Inflammatory macrophage treated with lipopolysaccharide for 1 hour (primary cell): ENCODE measurements at regions not wholly inside any gene's neighbourhood (a gene's known extent, or its start where the extent isn't known, plus 50 kb on each side); places are given as distances from the start of the nearest gene placed in this dataset.

ENCODE experiments used
- DNase-seq, 2 donors: peaks; one replicate each; pipeline ENCODE4 v3.0.0-alpha.2; 2020 to 2022

DNA sequence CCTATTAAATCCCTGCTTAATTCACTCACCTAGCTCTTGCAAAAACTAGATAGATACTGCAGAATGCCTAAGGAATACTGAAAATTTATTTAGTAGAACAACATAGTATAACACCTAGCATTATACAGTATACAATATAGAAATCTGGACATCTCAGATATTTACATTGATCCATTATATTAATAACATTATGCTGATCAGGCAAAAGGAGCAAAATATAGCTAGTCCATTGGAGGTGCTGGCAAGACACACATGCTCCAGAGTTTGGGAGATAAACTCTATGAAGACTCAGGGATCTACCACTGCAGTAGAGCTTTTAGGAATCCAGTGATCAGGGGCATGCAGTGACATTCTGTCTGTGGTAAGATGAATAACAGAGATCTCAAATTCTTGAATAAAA lies 357.6 kb downstream of the TBC1D4 start:
- no peak for DNase-seq

DNA sequence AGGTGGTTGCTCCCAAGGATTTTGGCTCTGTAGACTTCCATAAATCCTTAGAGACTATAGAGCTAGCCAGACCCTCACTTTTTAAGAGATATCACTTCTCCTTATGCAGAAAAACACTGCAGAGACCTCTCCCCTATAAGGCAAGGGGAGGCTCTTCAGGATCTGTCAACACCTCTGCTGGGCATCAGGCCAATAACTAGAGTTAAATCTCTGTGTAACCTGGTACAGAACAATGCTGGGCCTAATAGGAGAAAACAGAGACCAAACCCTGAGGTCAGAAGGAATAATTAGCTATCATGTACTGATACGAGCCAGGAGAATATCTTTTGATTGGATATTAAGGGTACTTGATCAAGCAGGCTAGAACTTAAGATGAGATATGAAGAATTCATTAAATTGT lies 358.5 kb downstream of the TBC1D4 start:
- no peak for DNase-seq

DNA sequence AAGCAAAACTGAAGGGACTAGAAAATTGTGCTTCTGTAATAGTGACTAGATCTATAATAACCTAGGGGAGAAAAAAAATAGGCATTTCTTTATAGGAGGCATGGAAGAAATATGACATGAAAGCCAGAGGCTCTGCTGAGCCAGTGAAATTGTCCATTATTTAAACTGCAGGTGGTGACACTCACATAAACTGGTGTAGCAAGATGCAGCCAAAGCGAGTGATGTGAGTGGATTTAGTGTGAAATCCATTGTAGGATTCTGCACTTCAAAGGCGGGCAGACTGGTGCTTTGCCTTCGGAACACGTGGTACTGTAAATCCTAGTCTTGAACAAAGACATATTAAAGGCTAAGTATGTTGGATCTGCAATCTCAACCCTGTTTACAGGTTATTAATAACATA lies 361.9 kb downstream of the TBC1D4 start:
- DNase-seq, result no peak

DNA sequence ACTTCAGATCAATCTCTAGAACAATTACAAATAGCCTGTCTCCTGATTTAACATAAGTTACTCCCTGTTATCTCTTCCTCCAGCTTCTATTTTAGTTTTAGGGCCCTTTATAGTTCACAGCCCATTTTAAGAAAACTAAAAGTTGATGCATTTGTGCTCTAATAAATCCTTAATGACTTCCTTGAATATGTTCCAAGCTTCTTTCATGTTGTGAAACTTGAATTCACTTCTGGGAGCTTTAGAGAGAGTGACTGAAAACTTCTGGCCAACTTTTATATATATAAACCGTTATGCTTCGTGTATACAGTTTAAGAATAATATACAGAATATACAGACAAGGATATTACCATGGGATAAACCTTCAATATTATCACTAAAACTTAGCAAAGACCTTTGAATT lies 366.8 kb downstream of the TBC1D4 start:
- no peak for DNase-seq

DNA sequence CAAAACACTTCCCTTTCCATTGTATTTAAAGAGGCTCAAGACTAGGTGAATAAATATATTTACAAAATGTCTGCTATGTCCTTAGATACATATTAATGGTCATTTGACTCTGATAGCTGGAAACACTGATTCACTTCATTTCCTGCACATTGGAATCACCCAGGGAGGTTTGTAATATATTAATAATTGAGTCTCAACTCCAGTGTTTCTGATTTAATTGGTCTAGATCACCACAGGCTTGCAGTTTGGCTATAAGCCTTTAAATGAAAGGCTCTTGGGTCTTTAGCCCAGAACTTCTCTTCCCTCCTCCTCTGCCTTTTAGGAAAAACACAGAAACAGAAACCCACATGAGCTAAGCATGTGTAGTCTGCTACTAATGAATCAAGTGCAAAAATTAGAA lies 378.0 kb downstream of the TBC1D4 start:
- DNase-seq, result no peak

DNA sequence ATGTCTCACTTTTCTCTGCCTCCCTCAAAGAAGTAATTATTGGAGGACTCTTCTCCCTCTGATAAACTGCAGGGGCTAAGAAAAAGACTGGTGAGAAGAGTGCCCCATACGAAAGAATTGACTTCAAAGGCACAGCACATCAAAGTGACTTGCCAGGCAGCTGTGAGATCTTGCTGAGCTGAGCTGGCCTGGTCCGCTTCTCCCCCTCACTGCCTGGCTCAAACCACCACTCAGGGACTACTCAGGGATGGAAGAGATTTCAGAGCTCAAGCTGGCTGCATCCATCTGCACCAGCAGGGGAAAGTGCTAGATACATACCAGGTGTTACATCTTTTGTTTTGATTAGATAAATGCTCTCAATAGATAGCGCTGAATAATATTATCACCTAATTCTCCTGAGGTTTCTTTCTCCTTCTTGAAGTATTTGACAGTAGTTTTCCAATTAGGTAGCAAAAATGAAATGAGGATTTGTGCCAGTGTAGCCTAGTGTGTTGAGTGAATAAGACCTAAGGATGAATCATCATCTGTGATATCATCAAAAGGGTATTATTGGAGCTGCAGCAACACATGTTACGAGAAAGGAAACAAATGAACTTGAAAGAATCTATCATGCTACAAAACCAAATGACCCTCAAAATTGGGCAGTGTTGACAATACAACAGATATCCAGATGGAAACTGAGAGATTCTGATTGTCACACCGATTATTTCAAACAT lies 379.8 kb downstream of the TBC1D4 start:
- DNase-seq, result no peak

DNA sequence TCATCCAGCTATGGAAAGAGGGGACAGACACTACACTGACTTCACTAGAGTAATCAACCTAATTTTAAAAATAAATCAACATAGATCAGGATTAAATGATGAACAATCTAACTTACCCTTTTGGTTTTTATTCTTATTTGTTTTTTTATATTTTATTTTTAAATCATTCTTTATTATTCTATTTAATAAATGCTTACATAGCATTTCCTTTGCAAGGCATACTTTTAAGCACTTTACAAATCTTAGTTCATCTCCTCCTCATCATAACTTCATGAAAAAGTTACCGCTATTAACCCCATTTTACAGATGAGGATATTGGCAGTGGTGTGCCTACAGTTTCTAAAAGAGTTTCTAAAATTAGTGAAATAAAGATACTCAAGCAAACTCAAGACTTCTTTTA lies 380.6 kb downstream of the TBC1D4 start:
- DNase-seq, result no peak

DNA sequence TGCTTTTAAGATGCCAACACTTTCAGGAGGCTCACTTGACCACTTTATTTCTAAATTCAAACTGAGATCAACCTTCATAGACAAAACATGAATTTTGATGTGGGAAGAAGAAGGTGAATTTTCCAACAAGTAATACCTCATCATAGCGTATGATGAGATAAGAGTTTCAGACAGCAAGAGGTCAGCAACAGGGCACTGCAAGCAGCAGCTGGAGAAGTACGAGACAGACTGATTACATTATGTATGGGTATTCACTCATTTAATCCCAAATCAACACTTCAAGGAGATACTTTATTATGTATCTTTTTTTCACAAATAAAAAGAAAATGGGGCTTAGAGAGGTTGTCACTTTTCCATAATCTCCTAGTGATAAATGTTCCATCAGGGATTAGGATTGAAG lies 389.8 kb downstream of the TBC1D4 start:
- no peak for DNase-seq

DNA sequence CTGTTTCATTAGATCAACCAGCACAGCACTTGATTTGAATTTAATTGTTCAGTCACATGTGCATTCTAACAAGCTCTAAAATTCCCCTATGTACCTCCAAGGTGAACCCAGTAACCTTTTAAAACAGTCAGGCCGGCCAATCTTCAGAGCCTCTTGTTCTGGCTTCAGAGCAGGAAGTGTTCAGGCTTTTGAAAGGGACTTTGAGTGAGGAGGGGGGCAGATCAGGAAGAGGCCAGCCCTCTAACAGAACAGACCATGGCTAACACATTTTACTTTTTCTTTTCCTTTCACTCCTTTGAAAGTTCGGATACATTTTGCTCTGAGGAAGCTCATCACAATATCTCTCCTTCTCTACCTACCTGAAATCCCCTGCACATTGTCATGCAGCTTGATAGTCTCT lies 390.3 kb downstream of the TBC1D4 start:
- DNase-seq, result no peak

DNA sequence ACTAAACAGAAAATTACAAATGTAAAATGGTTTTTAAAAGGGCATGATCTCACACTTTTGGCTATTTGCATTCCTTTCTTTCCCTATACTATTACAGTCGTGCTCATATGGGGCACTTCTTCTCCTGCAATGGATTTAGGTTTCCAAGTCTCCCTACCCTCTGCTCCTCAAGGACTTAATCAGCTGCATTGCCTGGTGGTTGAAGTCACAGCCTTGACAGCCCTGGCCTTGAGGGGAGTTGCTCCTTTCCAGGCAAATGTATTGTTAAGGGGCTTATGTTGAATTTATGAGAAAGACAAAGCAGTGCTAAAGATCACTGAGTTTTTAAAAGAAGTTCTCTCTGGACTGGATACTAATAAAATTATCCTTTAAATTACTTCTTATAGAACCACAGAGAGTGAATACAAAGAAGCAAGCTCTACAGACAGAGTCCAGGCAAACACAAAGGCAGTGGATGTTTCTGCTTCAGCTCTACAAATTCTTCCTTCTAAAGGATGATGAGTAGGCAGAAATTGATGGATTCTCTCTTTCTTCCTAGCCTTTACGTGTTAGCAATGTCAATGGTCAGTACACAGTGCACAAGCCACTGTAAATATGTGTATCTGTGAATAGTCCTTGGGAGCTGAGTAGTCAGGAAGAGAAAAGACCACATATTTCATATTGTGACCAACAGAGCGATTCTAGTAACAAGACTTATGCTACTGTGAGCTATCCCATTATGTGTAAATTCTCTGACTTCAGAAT lies 390.9 kb downstream of the TBC1D4 start:
- DNase-seq, result no peak

DNA sequence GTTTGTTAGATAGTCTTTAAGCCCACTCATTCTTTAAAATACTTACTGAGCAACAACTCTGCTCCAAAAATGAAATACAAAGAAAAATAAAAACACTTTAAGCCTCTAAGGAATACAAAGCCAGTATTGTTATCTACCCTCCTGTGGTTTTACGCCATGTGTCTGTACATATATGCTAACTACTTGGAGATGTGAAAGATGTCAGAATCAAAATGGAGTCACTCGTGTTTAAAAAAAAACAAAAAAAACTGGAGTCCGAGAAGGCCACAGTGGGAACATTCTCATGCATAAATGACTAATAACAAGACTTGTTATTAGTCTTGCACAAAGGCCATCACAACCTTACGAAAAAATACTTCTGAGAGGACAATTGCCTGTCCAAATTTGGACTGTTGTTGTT lies 393.1 kb downstream of the TBC1D4 start:
- DNase-seq, result no peak

DNA sequence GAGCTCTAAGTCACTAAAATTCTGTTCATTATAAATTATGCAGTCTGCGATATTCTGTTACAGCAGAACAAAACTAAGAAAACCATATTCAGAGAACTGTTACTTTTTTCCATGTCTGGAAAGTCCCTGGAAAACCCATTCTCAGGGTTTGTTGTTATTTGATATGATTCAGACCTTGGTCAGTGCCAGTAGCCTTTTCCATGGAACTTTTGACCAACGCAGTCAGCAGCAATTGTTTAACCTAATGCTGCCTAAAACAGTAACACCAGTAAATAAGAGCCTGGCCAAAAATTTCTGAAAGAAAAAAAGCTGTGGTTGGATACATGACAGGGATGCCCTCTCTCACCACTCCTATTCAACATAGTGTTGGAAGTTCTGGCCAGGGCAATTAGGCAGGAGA lies 402.7 kb downstream of the TBC1D4 start:
- DNase-seq, result no peak

DNA sequence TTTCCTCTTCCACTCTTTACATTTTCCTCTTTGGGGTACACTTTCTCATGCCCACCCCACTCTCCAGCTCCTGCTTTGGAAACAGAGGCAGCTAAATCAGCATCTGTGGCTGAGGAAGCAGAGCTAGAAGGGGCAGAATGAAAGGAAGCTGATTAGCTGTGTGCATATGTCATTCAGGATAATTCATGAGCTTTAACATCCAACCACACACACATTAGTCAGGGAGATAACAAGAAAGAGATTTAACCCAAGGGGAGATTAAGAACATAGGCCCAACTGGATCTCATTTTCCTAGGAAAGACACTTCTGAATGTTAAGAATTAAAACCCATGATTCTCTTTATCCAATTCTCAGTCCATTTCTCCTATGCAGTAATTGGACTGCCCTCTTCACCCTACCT lies 405.5 kb downstream of the TBC1D4 start:
- no peak for DNase-seq

DNA sequence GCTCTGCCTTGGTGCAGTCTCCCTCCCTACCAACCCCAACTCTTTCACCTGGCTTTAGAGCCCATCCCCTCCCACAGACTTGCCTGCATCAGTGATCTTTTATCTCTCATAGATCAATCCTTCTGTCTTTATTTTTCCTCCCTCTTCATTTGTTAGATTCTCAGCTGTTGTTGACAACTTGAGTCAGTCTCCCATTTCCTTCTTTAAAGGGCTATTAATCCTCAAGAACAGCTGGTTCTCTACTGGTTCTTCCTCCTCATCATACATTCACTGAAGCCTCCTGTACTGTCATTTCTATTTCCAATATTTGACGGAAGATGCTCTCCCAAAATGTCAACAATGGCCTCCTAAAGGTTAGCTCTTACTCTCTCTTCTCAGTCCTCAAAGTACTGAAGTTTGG lies 408.2 kb downstream of the TBC1D4 start:
- DNase-seq, result no peak

DNA sequence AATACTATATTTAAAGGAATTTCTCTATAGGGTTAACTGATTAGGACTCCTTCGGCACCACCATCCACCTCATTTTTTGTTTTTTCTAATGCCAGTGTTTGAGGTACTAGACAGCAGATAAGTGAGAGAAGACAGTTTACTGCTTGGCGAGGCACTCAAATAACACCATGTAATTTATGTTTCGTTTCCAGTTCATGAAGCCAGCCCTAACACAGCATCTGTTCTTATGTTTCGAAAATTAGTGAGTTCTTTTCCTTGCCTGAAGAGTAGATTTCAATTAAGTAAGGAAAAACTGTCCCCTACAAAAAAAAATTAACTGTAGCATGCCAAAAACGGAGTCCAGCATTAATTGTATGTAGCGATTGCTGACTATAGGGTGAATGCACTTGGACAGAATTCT lies 409.1 kb downstream of the TBC1D4 start:
- DNase-seq, result no peak

DNA sequence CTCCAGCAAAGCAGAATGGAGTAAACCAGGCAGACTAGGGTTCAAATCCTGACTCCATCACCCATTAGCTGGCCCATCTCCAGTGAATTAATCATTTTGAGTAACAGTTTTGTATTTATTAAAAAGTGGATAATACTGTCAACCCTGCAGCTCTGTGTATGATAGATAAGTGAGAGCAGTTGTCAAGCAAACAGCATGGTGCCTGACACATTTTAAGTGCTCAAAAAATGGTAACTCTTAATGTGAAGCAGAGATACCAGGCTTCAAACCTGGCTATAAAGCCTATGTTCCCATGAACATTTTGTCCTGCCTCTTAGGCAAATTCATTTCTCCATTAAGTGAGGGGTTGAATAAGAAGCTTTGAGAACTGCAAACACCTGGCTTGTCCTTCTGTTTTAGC lies 409.6 kb downstream of the TBC1D4 start:
- DNase-seq, result no peak

DNA sequence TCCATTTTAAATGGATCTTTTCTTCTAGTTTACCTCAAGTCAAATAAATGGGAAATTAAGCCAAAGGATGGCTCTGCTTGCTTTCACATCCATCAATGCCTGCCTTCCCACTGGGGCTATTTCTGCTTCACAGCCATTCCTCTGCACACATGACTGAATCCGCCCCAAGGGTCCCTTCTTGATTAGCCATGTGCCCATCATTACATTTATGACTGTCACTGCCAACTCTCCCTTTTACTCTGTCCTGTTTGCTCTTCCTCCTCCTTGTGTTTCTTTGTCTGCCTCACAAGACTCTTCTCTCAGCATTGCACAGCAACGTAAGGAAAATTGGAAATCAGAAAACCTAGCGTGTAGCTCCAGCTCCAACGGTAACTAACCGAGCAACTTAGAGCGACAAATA lies 410.2 kb downstream of the TBC1D4 start:
- no peak for DNase-seq

DNA sequence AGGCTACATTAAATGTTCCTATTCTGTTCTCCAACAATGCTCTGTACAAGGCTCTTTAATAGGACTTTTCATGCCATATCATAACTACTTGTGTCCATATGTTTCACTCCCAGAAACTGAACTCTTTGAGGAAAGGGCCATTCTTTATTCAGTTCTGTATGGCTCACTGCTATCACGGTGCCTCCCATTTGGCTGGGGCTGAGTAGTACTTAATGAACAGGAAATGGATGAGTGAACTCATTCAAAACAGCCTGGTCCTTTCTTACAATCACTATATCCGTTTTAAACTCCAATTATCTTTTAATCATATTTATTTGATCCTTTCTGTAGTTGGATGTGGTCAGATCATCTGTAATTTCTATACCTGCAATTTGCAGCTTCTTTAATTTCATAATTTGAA lies 410.6 kb downstream of the TBC1D4 start:
- DNase-seq, result no peak

DNA sequence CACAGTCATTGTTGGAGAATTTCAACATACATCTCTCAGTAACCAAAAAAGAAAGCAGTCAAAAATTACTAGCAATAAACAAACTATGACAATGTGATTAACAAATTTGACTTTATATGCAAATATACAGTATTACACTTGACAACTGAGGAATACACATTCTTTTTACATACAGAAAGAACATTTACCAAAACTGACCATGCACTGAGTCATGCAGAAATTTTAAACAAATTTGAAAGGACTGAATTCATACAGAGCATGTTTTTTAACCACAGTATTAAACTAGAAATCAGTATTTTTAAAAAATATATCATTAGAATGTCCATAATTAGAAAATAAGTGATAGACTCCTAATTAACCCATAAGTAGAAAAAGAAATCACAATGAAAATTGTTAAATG lies 420.1 kb downstream of the TBC1D4 start:
- no peak for DNase-seq

DNA sequence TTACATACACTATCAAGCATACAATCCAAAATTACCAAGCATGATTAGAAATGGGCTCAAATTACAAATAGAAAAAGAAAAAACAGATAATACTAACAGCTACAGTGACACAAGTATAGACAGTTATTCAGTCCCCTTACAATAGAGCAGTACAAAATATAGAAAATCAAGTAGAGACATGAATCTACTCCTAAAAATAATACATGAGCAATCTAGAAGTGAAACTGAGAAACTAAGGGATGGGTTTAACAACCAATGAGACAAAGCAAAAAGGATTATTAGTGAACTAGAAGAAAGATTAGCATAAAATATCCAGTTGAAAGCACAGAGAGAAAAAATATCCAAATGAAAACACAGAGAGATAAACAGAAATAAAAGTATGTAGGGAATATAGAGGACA lies 426.7 kb downstream of the TBC1D4 start:
- no peak for DNase-seq

DNA sequence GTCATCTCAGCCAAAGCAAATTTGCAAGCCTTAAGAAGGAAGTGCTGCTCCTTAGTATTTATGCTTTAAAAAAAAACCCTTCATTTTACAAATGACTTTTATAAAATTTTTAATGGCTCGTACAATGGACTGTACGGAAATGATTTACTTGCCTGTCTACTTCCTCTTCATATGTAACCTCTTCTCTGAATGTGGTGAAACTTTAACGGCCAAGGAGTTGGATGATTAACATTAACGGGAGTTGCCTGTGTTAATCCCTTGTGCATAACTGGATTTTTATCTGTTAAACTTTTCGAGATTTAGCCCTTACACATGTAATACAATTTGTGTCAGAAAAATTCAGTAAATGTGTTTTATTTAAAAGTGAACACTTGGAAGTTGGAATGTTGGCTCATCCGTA lies 429.4 kb downstream of the TBC1D4 start:
- no peak for DNase-seq

DNA sequence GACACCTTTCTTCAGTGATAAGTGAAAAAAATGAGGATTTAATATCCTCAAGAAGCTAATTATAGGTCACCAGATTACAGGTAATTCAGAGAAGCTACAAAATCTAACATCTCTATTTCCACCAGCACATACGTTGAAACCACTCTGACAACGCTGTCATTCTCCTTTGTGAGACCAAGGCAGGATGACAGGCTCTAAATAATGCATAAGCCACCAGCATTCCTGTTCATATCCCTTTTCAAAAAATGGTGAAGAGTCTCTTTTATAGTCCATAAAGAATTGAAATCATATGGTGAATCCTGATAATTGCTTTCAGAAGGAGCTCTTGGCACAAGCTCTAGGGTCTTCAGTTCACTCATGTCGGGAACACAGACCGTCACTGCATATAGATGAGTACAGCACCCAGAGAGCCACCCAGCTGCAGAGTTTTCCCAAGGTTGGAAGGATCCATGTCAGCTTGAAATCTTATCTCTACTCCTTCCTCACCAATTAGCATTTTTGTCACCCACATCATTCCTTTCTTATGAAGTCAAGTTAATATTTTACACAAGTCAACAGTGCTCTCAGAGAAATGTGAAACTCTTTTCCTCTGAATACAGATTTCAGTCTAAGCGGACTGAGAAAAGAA lies 431.4 kb downstream of the TBC1D4 start:
- DNase-seq, result no peak

DNA sequence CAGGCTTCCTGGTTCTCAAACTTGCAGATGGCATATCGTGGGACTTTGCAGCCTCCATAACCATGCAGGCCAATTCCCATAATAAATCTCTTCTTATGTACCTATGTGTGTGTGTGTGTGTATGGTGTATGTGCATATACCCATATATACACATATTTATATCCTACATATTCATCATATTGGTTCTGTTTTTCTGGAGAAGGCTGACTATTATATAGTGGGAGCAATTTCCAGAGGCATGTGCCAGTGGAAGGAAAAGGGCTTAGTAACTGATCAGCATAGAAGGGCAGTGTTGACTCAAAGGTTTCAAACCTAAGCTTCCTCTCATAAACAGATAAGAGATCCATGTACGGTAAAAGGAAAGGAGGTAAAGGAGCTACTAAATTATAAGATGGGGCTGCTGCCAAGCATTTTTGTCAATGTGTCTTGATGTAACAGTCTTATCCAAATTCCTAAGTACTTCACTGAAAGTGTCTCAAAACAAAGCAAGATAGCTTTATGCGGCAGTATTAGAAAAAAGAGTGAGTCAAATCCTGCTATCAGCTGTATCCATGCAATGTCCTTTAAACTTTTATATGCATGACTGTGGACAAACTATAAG lies 432.1 kb downstream of the TBC1D4 start:
- DNase-seq, result no peak

DNA sequence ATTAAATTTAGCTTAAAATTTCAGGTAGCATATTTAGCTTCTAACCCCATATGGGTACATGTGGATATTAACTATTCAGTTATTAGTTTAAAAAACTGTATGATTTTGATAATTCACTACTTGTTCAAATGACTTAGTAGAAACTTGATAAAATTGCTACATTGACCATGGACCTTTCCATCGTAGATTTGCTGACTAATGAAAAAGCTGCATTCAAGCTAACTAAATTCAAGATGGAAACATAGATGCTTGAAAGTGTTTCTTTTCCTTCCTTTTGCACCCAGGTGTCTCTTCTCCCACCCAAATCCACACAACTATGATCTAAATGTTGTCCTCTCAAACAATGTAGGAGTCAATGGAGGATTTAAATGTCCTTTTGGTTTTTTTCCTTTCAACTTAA lies 439.2 kb downstream of the TBC1D4 start:
- DNase-seq, result no peak
